Activated CD8-positive, alpha-beta T cell treated with anti-CD3 and anti-CD28 coated beads for 36 hours (primary cell): ENCODE measurements at regions not wholly inside any gene's neighbourhood (a gene's known extent, or its start where the extent isn't known, plus 50 kb on each side); places are given as distances from the start of the nearest gene placed in this dataset.

Experiments used
- ATAC-seq: fragments of 200-7000 bp; cut with Tn5 transposase; one replicate; pipeline ENCODE4 v1.10.0; 2021; ENCODE audit warnings: mild to moderate bottlenecking, moderate library complexity
- CTCF ChIA-PET: fragments of 350-600 bp; sonication (Branson Sonifier 250); formaldehyde crosslinking; loops from one replicate; lab custom pipeline; 2021; ENCODE audit warnings: antibody characterized with exemption; lab: Charles Lee
- POLR2A ChIA-PET: fragments of 350-600 bp; sonication (Branson Sonifier 250); formaldehyde crosslinking; loops from one replicate; lab custom pipeline; 2021; ENCODE audit warnings: antibody characterized with exemption; lab: Charles Lee
- DNase-seq: peaks from one replicate; pipeline ENCODE4 v3.0.0-alpha.2; 2020
- H3K27ac Mint-ChIP-seq: one replicate; pipeline ENCODE4 v1.8.0; 2021; ENCODE audit warnings: mild to moderate bottlenecking, mixed read lengths
- H3K27me3 Mint-ChIP-seq: one replicate; pipeline ENCODE4 v1.8.0; 2021; ENCODE audit warnings: mixed read lengths
- H3K36me3 Mint-ChIP-seq: one replicate; pipeline ENCODE4 v1.8.0; 2021; ENCODE audit warnings: low read depth, mixed read lengths
- H3K4me1 Mint-ChIP-seq: one replicate; pipeline ENCODE4 v1.8.0; 2021; ENCODE audit warnings: low read depth, mixed read lengths
- H3K4me3 Mint-ChIP-seq: one replicate; pipeline ENCODE4 v1.8.0; 2021; ENCODE audit warnings: mild to moderate bottlenecking, moderate library complexity, mixed read lengths
- H3K9me3 Mint-ChIP-seq: one replicate; pipeline ENCODE4 v1.8.0; 2021; ENCODE audit warnings: mixed read lengths
- intact Hi-C: fragments of 100-400 bp; cut with micrococcal nuclease; formaldehyde crosslinking; loops from one replicate; pipeline ENCODE4 v1.10.0; 2022
- TF ChIP-seq, protein P1 (sequence below): fragments of 200-600 bp; IDR thresholded peaks from one replicate; pipeline ENCODE4 v1.8.0; 2022; ENCODE audit warnings: antibody characterized with exemption, mild to moderate bottlenecking

- Mint-ChIP-seq H3K27me3 (peaks cover 18% of the 10 kb centered on the region), H3K4me3 (no peak overlapping the region), H3K9me3 (no peaks in the 10 kb centered on the region), H3K4me1 (no peaks in the 10 kb centered on the region), H3K36me3 (no peaks in the 10 kb centered on the region), H3K27ac (no peak overlapping the region)
- intact Hi-C loops, result no loop called here
- ATAC-seq (no peak), DNase-seq (no peak)
- CTCF ChIA-PET, result no interaction called here
- POLR2A ChIA-PET, result no interaction called here
- TF ChIP-seq, protein P1, sequence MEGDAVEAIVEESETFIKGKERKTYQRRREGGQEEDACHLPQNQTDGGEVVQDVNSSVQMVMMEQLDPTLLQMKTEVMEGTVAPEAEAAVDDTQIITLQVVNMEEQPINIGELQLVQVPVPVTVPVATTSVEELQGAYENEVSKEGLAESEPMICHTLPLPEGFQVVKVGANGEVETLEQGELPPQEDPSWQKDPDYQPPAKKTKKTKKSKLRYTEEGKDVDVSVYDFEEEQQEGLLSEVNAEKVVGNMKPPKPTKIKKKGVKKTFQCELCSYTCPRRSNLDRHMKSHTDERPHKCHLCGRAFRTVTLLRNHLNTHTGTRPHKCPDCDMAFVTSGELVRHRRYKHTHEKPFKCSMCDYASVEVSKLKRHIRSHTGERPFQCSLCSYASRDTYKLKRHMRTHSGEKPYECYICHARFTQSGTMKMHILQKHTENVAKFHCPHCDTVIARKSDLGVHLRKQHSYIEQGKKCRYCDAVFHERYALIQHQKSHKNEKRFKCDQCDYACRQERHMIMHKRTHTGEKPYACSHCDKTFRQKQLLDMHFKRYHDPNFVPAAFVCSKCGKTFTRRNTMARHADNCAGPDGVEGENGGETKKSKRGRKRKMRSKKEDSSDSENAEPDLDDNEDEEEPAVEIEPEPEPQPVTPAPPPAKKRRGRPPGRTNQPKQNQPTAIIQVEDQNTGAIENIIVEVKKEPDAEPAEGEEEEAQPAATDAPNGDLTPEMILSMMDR, result no peak
These were observed 60.6 kb downstream of the DRD1 start for GRCh38 chr5:175383350-175383749.

DNA sequence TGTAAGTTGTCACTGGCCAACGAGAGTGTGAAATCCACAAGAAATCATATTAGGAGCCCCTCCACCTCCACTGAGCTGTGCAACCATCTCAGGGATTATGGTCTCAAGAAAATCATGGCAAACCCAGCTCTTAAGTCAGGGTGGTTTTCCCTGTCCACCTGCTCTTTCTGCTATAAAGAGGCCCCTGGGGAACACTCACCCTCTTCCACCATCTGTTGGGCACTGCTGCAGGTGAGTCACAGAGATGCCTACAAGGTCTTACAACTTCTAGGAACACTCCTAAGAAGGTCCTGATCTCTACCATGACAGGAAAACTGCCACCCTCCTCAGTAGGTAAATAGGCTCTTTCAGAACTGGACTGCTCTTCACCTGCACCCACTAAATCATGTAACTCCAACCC is 61.8 kb downstream of the DRD1 start:
- no peak for ATAC-seq
- Mint-ChIP-seq H3K27ac (no peak overlapping the region), H3K27me3 (peaks cover 20% of the 10 kb centered on the region), H3K9me3 (no peaks in the 10 kb centered on the region), H3K4me1 (no peaks in the 10 kb centered on the region), H3K4me3 (no peak overlapping the region), H3K36me3 (no peaks in the 10 kb centered on the region)
- DNase-seq, result no peak
- TF ChIP-seq, protein P1, result no peak
- intact Hi-C loops, result no loop called here
- ChIA-PET CTCF (no interaction called here), POLR2A (no interaction called here)

DNA sequence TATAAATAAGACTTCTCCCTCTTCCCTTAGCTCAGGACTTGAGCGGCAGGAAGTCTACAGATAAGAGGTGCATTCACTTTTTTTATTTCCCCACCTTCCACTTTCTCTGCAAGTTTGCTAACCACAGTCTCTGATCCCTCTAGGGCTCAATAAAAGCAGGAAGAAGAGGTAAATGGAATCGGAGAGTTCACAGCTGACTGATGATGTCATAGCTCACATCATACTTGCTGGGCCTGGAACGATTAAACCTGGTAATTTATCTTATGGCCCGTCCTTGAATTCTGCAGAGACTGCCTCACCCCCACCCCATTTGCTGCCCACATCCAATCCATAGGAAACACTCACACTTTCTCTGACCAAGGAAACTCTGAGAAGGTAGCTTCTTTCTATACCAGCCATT is 62.9 kb downstream of the DRD1 start:
- ATAC-seq, result no peak
- no peaks in the 10 kb centered on the region for H3K9me3 Mint-ChIP-seq
- H3K27me3 Mint-ChIP-seq, result peaks cover 22% of the 10 kb centered on the region
- no peaks in the 10 kb centered on the region for H3K36me3 Mint-ChIP-seq
- intact Hi-C loops, result no loop called here
- no peak overlapping the region for H3K27ac Mint-ChIP-seq
- ChIA-PET POLR2A (no interaction called here), CTCF (interaction anchor here (0.9 kb wide), 1 partner anchor 31 kb away, joined by 3 read pairs; no protein-coding TSS in a partner anchor)
- no peaks in the 10 kb centered on the region for H3K4me1 Mint-ChIP-seq
- TF ChIP-seq, protein P1, result no peak
- no peak for DNase-seq
- no peak overlapping the region for H3K4me3 Mint-ChIP-seq

- Mint-ChIP-seq H3K4me3 (no peak overlapping the region), H3K27ac (no peak overlapping the region), H3K9me3 (no peaks in the 10 kb centered on the region), H3K4me1 (no peaks in the 10 kb centered on the region), H3K36me3 (no peaks in the 10 kb centered on the region), H3K27me3 (peaks cover 23% of the 10 kb centered on the region)
- CTCF ChIA-PET, result interaction anchor here (0.9 to 1.1 kb wide), 2 partner anchors 11 to 32 kb away, joined by 3 read pairs; no protein-coding TSS in a partner anchor
- POLR2A ChIA-PET, result no interaction called here
- ATAC-seq (no peak), DNase-seq (no peak)
- TF ChIP-seq, protein P1, result no peak
- intact Hi-C loops, result no loop called here
These were observed 63.3 kb downstream of the DRD1 start for GRCh38 chr5:175380701-175381100.

- Mint-ChIP-seq H3K9me3 (no peaks in the 10 kb centered on the region), H3K36me3 (no peaks in the 10 kb centered on the region), H3K27me3 (peaks cover 27% of the 10 kb centered on the region), H3K4me1 (no peaks in the 10 kb centered on the region), H3K4me3 (no peak overlapping the region), H3K27ac (no peak overlapping the region)
- intact Hi-C loops, result no loop called here
- DNase-seq (no peak), ATAC-seq (no peak)
- ChIA-PET POLR2A (no interaction called here), CTCF (interaction anchor here (1.1 kb wide), 1 partner anchor 12 kb away, joined by 3 read pairs; no protein-coding TSS in a partner anchor)
- TF ChIP-seq, protein P1, result no peak
These were observed 64.1 kb downstream of the DRD1 start for GRCh38 chr5:175379867-175380266.
